SK-N-MC (cell line): ENCODE measurements at regions not wholly inside any gene's neighbourhood (a gene's known extent, or its start where the extent isn't known, plus 50 kb on each side); places are given as distances from the start of the nearest gene placed in this dataset.

ENCODE experiments used
- DNase-seq: peaks from one replicate; pipeline ENCODE4 v3.0.0-alpha.2; 2011; ENCODE audit warnings: low read depth, low spot score
- H3K27ac ChIP-seq: fragments of 200-600 bp; sonication (generic); 2 replicates; pipeline ENCODE4 v1.5.1; 2016; ENCODE audit warnings: mixed run types
- H3K36me3 ChIP-seq: fragments of 200-600 bp; sonication (generic); 2 replicates; pipeline ENCODE4 v1.6.1; 2017; ENCODE audit warnings: antibody characterized with exemption, low read length, mixed read lengths; ENCODE audit not compliant: insufficient read depth
- H3K4me3 ChIP-seq: fragments of 200-600 bp; sonication (generic); 2 replicates; pipeline ENCODE4 v1.5.1; 2016
- H3K9ac ChIP-seq: fragments of 200-600 bp; sonication (generic); 2 replicates; pipeline ENCODE4 v1.8.0; 2017; ENCODE audit warnings: mixed run types, mixed read lengths; ENCODE audit not compliant: insufficient read length
- H3K9me3 ChIP-seq: fragments of 200-600 bp; sonication (generic); 2 replicates; pipeline ENCODE4 v1.6.1; 2017; ENCODE audit warnings: low read depth, mild to moderate bottlenecking, antibody characterized with exemption, low read length, moderate library complexity, mixed read lengths
- EZH2 ChIP-seq: fragments of 200-600 bp; sonication (generic); IDR thresholded peaks from one replicate; pipeline ENCODE4 v1.6.1; 2017; ENCODE audit warnings: antibody characterized with exemption
- FOXP2 ChIP-seq: optimal IDR thresholded peaks from 2 replicates; pipeline ENCODE3; 2011; ENCODE audit warnings: mild to moderate bottlenecking, moderate library complexity; ENCODE audit not compliant: insufficient read depth; ENCODE audit errors: extremely low read length, control extremely low read depth
- POLR2AphosphoS5 ChIP-seq: IDR thresholded peaks from 2 replicates; pipeline ENCODE4 v1.6.1; 2012; ENCODE audit warnings: mild to moderate bottlenecking, low read depth, low read length, borderline replicate concordance

- H3K36me3 ChIP-seq = no peaks in the 10 kb centered on the region
- H3K4me3 ChIP-seq = no peak overlapping the region
- no peak for TF ChIP-seq FOXP2
- DNase-seq = no peak
- H3K9ac ChIP-seq = no peak overlapping the region
- peaks cover 3% of the 10 kb centered on the region; the same call in 1 of the 2 replicates for H3K9me3 ChIP-seq
- no peak overlapping the region for H3K27ac ChIP-seq
These were observed 519.2 kb upstream of the REG3G start for GRCh38 chr2:78506301-78506700.

- Histone ChIP-seq H3K4me3 (no peak overlapping the region), H3K9ac (no peak overlapping the region), H3K9me3 (no peaks in the 10 kb centered on the region), H3K27ac (no peak overlapping the region), H3K36me3 (no peaks in the 10 kb centered on the region)
- no peak for DNase-seq
- TF ChIP-seq POLR2AphosphoS5 = no peak
- no peak for TF ChIP-seq EZH2
- TF ChIP-seq FOXP2 = no peak
These were observed 503.6 kb upstream of the REG3G start for GRCh38 chr2:78521938-78522337.

GRCh38 chr2:78532762-78533379 is 492.6 kb upstream of the REG3G start:
- DNase-seq = no peak
- H3K36me3 ChIP-seq = no peaks in the 10 kb centered on the region
- H3K4me3 ChIP-seq = no peak overlapping the region
- TF ChIP-seq EZH2 (no peak), FOXP2 (no peak), POLR2AphosphoS5 (no peak)
- no peaks in the 10 kb centered on the region for H3K9me3 ChIP-seq
- H3K9ac ChIP-seq = no peak overlapping the region
- H3K27ac ChIP-seq = no peak overlapping the region

GRCh38 chr2:78535395-78535794 is 490.1 kb upstream of the REG3G start:
- no peak overlapping the region for H3K9ac ChIP-seq
- H3K9me3 ChIP-seq = no peaks in the 10 kb centered on the region
- DNase-seq = no peak
- TF ChIP-seq FOXP2 = no peak
- TF ChIP-seq POLR2AphosphoS5 = no peak
- no peak for TF ChIP-seq EZH2
- H3K4me3 ChIP-seq = no peak overlapping the region
- H3K36me3 ChIP-seq = no peaks in the 10 kb centered on the region
- no peak overlapping the region for H3K27ac ChIP-seq

- Histone ChIP-seq H3K4me3 (no peak overlapping the region), H3K9me3 (no peaks in the 10 kb centered on the region; the same call in 1 of the 2 replicates), H3K9ac (no peak overlapping the region), H3K36me3 (no peaks in the 10 kb centered on the region), H3K27ac (no peak overlapping the region)
- TF ChIP-seq FOXP2 = no peak
- no peak for DNase-seq
These were observed 487.2 kb upstream of the REG3G start for GRCh38 chr2:78538322-78538721.

- Histone ChIP-seq H3K36me3 (no peaks in the 10 kb centered on the region), H3K9me3 (no peaks in the 10 kb centered on the region; the same call in 1 of the 2 replicates), H3K9ac (no peak overlapping the region), H3K4me3 (no peak overlapping the region), H3K27ac (no peak overlapping the region)
- TF ChIP-seq FOXP2 (no peak), EZH2 (no peak), POLR2AphosphoS5 (no peak)
- no peak for DNase-seq
These were observed 485.2 kb upstream of the REG3G start for GRCh38 chr2:78540255-78540654.

GRCh38 chr2:78541088-78541450 is 484.4 kb upstream of the REG3G start:
- H3K36me3 ChIP-seq = no peaks in the 10 kb centered on the region
- no peak overlapping the region for H3K9ac ChIP-seq
- no peak overlapping the region for H3K4me3 ChIP-seq
- TF ChIP-seq POLR2AphosphoS5 = no peak
- TF ChIP-seq FOXP2 = no peak
- TF ChIP-seq EZH2 = no peak
- DNase-seq = no peak
- H3K27ac ChIP-seq = no peak overlapping the region
- no peaks in the 10 kb centered on the region; the same call in 1 of the 2 replicates for H3K9me3 ChIP-seq

- no peaks in the 10 kb centered on the region for H3K36me3 ChIP-seq
- DNase-seq = no peak
- H3K9me3 ChIP-seq = no peaks in the 10 kb centered on the region; the same call in 1 of the 2 replicates
- no peak overlapping the region for H3K27ac ChIP-seq
- no peak overlapping the region for H3K4me3 ChIP-seq
- TF ChIP-seq POLR2AphosphoS5 (no peak), FOXP2 (no peak), EZH2 (no peak)
- no peak overlapping the region for H3K9ac ChIP-seq
These were observed 483.8 kb upstream of the REG3G start for GRCh38 chr2:78541451-78542267.

- no peak overlapping the region for H3K27ac ChIP-seq
- H3K9me3 ChIP-seq = no peaks in the 10 kb centered on the region; the same call in 1 of the 2 replicates
- DNase-seq = no peak
- TF ChIP-seq FOXP2 = no peak
- no peak for TF ChIP-seq EZH2
- no peak for TF ChIP-seq POLR2AphosphoS5
- no peak overlapping the region for H3K9ac ChIP-seq
- no peak overlapping the region for H3K4me3 ChIP-seq
- no peaks in the 10 kb centered on the region for H3K36me3 ChIP-seq
These were observed 478.7 kb upstream of the REG3G start for GRCh38 chr2:78546843-78547242.
